GM13977 (cell line): ENCODE measurements at regions not wholly inside any gene's neighbourhood (a gene's known extent, or its start where the extent isn't known, plus 50 kb on each side); places are given as distances from the start of the nearest gene placed in this dataset.

ENCODE experiments used
- DNase-seq: peaks from one replicate; pipeline ENCODE4 v3.0.0; 2012; ENCODE audit warnings: low spot score
- in situ Hi-C: fragments of 300-500 bp; cut with MboI; formaldehyde crosslinking; loops from one replicate; pipeline ENCODE4 v1.12.0; 2022; ENCODE audit warnings: low sequenced_read_pairs, low pct_unique_long_range_greater_than_20kb, mixed read lengths, inconsistent platforms; ENCODE audit not compliant: unreplicated experiment
- TF ChIP-seq, protein P1 (sequence below): IDR thresholded peaks from 2 replicates; pipeline ENCODE4 v1.5.1; 2012; ENCODE audit warnings: mild to moderate bottlenecking, control low read depth; ENCODE audit not compliant: insufficient read depth; ENCODE audit errors: extremely low read depth, missing control alignments

DNA sequence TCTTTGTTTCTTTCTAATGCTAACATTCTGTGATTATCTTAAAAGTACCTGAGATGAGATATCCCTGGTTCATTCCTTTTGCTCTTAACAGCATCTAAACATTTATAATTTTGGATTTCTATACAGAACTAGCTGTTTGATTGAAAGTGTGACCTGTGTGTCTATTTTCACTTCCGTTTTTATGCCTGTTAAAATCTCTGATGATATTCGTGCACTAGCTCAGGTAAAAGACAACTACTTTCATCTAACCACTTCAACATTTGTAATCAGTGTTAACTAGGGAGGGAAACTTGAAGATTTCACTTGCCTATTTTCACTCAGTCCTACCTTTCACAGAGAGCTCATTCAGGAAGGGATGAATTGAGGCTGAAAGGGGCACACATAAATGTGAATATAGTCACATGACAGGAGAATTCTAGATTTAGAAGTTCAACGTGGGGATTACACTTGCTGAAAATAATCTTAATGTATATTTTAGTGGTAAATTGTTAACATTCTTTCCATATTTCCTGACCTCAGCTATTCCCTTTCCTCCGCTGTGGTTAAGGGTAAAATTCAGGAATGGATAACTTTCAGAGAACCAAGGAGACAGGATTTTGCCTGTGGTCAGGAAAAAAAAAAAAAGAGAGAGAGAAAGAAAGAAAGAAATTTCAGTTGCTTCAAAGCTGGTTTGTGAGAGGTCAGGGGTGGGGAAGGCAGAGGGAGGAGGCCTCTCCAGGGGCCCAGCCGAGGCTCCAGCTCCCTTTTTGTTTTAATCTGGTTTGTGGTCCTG lies 159.8 kb upstream of the TSC22D2 start:
- DNase-seq, result no peak
- in situ Hi-C loops, result no loop called here
- TF ChIP-seq, protein P1, sequence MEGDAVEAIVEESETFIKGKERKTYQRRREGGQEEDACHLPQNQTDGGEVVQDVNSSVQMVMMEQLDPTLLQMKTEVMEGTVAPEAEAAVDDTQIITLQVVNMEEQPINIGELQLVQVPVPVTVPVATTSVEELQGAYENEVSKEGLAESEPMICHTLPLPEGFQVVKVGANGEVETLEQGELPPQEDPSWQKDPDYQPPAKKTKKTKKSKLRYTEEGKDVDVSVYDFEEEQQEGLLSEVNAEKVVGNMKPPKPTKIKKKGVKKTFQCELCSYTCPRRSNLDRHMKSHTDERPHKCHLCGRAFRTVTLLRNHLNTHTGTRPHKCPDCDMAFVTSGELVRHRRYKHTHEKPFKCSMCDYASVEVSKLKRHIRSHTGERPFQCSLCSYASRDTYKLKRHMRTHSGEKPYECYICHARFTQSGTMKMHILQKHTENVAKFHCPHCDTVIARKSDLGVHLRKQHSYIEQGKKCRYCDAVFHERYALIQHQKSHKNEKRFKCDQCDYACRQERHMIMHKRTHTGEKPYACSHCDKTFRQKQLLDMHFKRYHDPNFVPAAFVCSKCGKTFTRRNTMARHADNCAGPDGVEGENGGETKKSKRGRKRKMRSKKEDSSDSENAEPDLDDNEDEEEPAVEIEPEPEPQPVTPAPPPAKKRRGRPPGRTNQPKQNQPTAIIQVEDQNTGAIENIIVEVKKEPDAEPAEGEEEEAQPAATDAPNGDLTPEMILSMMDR, result no peak

GRCh38 chr3:150247441-150247840 lies 160.7 kb upstream of the TSC22D2 start:
- no peak for DNase-seq
- TF ChIP-seq, protein P1, result no peak
- in situ Hi-C loops, result no loop called here

DNA sequence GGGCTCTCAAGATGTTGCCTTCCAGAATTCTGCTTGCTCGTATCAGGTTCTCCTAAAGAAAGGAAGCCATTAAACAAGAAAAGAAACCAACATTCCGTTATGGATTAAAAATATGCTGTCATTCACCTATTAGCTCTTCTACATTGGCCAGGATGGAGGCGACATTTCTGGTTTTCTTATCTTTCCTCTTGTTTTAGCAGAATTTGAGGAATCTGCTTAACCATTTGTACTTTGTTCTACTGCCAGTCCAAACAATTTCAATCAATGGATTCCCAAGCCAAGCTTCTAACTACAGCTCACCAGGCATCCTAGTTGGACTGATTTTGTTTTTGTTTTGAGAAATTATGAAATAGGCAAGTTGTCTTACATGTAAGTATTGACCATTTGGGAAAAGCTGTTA lies 164.6 kb upstream of the TSC22D2 start:
- in situ Hi-C loops, result no loop called here
- no peak for DNase-seq
- TF ChIP-seq, protein P1, result no peak

DNA sequence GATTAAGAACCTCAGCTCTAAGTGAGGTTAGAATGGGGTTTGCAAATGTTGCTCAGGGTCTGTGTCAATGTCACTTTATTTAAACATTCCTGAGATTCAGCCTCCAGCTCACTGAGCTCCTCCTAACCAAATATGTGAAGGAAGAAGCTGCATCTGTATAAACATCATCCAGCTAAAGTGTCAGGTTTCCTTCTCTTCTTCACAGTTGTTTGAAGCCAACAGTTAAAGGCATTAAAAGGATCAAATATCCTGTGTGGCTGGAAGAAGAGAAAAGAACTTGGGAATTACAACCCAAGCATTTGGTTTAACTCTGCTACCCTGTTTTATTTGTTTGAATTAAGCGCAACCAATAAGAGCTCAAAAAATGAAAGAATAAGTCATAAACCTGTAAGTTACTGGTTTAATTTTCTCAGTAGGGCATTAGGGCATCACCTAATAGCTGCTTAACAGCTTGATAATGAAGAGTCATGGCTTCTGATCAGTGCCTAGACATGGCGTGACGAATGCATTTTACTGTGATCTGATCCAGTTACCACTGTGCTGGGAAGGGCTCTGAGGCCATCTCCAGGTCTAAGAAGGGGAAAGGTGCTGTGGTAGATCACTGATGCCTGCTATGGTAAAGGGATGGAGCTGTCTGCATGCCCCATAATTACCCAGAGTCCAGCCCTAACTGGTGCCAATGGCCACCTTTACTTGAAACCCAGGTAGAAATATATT lies 165.7 kb upstream of the TSC22D2 start:
- TF ChIP-seq, protein P1, result no peak
- in situ Hi-C loops, result no loop called here
- no peak for DNase-seq

DNA sequence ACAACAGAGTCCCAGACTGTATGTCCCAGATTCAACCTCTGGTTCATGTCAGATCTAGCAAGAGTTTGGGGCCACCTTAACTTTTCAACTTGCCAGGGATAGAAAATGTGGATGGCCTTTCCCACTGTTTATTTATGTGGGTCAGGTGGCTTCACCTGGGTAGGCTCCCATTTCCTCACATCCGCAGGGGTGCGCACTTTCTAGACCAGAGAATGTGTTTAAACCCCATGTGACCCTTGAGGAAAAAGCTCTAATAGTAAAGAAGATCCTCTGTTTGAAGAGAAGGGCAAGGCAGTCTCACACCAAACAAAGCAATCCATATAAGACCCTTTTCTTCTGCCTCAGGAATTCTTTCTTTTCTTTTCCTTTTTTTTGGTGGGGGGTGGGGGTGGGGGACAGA lies 167.2 kb upstream of the TSC22D2 start:
- in situ Hi-C loops, result no loop called here
- TF ChIP-seq, protein P1, result no peak
- DNase-seq, result no peak

- no peak for DNase-seq
- in situ Hi-C loops, result no loop called here
- TF ChIP-seq, protein P1, result no peak
Measured at GRCh38 chr3:150239766-150240165, 168.3 kb upstream of the TSC22D2 start.
